Stimulated activated CD4-positive, alpha-beta T cell treated with anti-CD3 and anti-CD28 coated beads, TNF-alpha, amount 100 ng/mL, for 24 hours (primary cell): ENCODE measurements at regions not wholly inside any gene's neighbourhood (a gene's known extent, or its start where the extent isn't known, plus 50 kb on each side); places are given as distances from the start of the nearest gene placed in this dataset.

Source experiments
- DNase-seq, 3 experiments: peaks; one replicate each; pipeline ENCODE4 v3.0.0-alpha.2; 2020; ENCODE audit warnings: low read depth in 3 of 3

GRCh38 chr11:115080923-115081680 is 402.8 kb downstream of the NXPE2 start:
- no peak for DNase-seq

GRCh38 chr11:115081972-115082371 is 403.6 kb downstream of the NXPE2 start:
- DNase-seq: no peak

GRCh38 chr11:115083144-115083806 is 404.9 kb downstream of the NXPE2 start:
- no peak for DNase-seq

- no peak for DNase-seq
These were observed 405.9 kb downstream of the NXPE2 start for GRCh38 chr11:115084231-115084630.

GRCh38 chr11:115085461-115086210 is 407.3 kb downstream of the NXPE2 start:
- no peak for DNase-seq

- no peak for DNase-seq
These were observed 409.5 kb downstream of the NXPE2 start for GRCh38 chr11:115087791-115088190.

GRCh38 chr11:115092516-115092915 is 411.7 kb downstream of the CADM1 start:
- DNase-seq: no peak

- no peak for DNase-seq
These were observed 406.3 kb downstream of the CADM1 start for GRCh38 chr11:115097796-115098408.

GRCh38 chr11:115100706-115101105 is 403.5 kb downstream of the CADM1 start:
- DNase-seq: no peak

GRCh38 chr11:115103921-115104320 is 400.3 kb downstream of the CADM1 start:
- no peak for DNase-seq

GRCh38 chr11:115104851-115105453 is 399.3 kb downstream of the CADM1 start:
- DNase-seq: no peak

- DNase-seq: no peak
These were observed 393.1 kb downstream of the CADM1 start for GRCh38 chr11:115111066-115111465.

GRCh38 chr11:115112754-115113153 is 391.5 kb downstream of the CADM1 start:
- no peak for DNase-seq

- no peak for DNase-seq
These were observed 386.2 kb downstream of the CADM1 start for GRCh38 chr11:115117956-115118493.

- DNase-seq: no peak
These were observed 385.1 kb downstream of the CADM1 start for GRCh38 chr11:115119146-115119545.
